Uterus (tissue), 2 donors: ENCODE measurements at regions not wholly inside any gene's neighbourhood (a gene's known extent, or its start where the extent isn't known, plus 50 kb on each side); places are given as distances from the start of the nearest gene placed in this dataset.

Experiments
- CTCF ChIP-seq, 4 experiments: fragments of 200-600 bp in 2 of 4; fragments of 450-650 bp in 2 of 4; sonication (generic) in 2 of 4; IDR thresholded peaks; one replicate each; pipeline ENCODE4 v1.5.1; 2016 to 2019; ENCODE audit warnings: antibody characterized with exemption in 4 of 4, mild to moderate bottlenecking in 2 of 4, moderate library complexity in 1 of 4
- POLR2A ChIP-seq, 2 donors: fragments of 450-650 bp; IDR thresholded peaks; one replicate each; pipeline ENCODE4 v1.6.1; 2016; ENCODE audit warnings: antibody characterized with exemption in 2 of 2, mild to moderate bottlenecking in 1 of 2, moderate library complexity in 1 of 2

- no peak for TF ChIP-seq CTCF (IDR thresholded peaks at IDR 0.05)
- TF ChIP-seq POLR2A (IDR thresholded peaks at IDR 0.05): no peak
These were observed 122.9 kb upstream of the ZMIZ1 start for GRCh38 chr10:78945838-78946237.
